H1 (cell line): ENCODE measurements at regions not wholly inside any gene's neighbourhood (a gene's known extent, or its start where the extent isn't known, plus 50 kb on each side); places are given as distances from the start of the nearest gene placed in this dataset.

ENCODE experiments used
- BRCA1 ChIP-seq: IDR thresholded peaks from 2 replicates; pipeline ENCODE4 v1.6.1; 2012; ENCODE audit warnings: low read depth, low read length, improper control_type of control experiment
- CBX5 ChIP-seq: fragments of 300-800, 300-1000 bp; sonication (generic); IDR thresholded peaks from 2 replicates; pipeline ENCODE4 v1.7.1; 2016; ENCODE audit warnings: antibody characterized with exemption, low read length, low read depth
- CHD7 ChIP-seq: fragments of 300-600 bp; sonication (generic); IDR thresholded peaks from 2 replicates; pipeline ENCODE4 v1.7.1; 2012; ENCODE audit warnings: low read length, moderate library complexity, mild to moderate bottlenecking, inconsistent platforms; ENCODE audit not compliant: insufficient replicate concordance
- JUN ChIP-seq: IDR thresholded peaks from 2 replicates; pipeline ENCODE4 v1.6.1; 2011; ENCODE audit warnings: low read depth, mild to moderate bottlenecking, improper control_type of control experiment, low read length
- NRF1 ChIP-seq: IDR thresholded peaks from 2 replicates; pipeline ENCODE4 v1.6.1; 2011; ENCODE audit warnings: mild to moderate bottlenecking, low read depth, low read length, improper control_type of control experiment
- ZNF274 ChIP-seq: IDR thresholded peaks from 2 replicates; pipeline ENCODE4 v1.7.0; 2012; ENCODE audit warnings: low read length, borderline replicate concordance; ENCODE audit errors: extremely low read depth

GRCh38 chr12:74689929-74690328 lies 152.3 kb downstream of the ATXN7L3B start (continued):
- no peak for TF ChIP-seq CHD7
- TF ChIP-seq CBX5 = no peak
- no peak for TF ChIP-seq ZNF274
- TF ChIP-seq NRF1 = no peak
- no peak for TF ChIP-seq BRCA1
- TF ChIP-seq JUN = no peak
